A172 (cell line): ENCODE measurements at regions not wholly inside any gene's neighbourhood (a gene's known extent, or its start where the extent isn't known, plus 50 kb on each side); places are given as distances from the start of the nearest gene placed in this dataset.
A peak's percentile ranks its signal among the peaks of the same experiment; 100 is the strongest.

Source experiments
- DNase-seq: peaks from one replicate; pipeline ENCODE4 v3.0.0-alpha.2; 2015; ENCODE audit warnings: low spot score

GRCh38 chr2:149653831-149654445 lies 66.4 kb upstream of the MMADHC start:
- DNase-seq: no peak

- no peak for DNase-seq
These were observed 65.4 kb upstream of the MMADHC start for GRCh38 chr2:149652926-149653325.

- DNase-seq: no peak
These were observed 65.0 kb upstream of the MMADHC start for GRCh38 chr2:149652526-149652925.

GRCh38 chr2:149651229-149651628 lies 63.7 kb upstream of the MMADHC start:
- no peak for DNase-seq

GRCh38 chr2:149650006-149650405 lies 62.4 kb upstream of the MMADHC start:
- DNase-seq: peak; percentile 48

GRCh38 chr2:149648282-149649030 lies 60.9 kb upstream of the MMADHC start:
- DNase-seq: peak; percentile 99

- peak; percentile 30 for DNase-seq
These were observed 57.8 kb upstream of the MMADHC start for GRCh38 chr2:149645391-149645790.
